GM12873 (cell line): ENCODE measurements at regions not wholly inside any gene's neighbourhood (a gene's known extent, or its start where the extent isn't known, plus 50 kb on each side); places are given as distances from the start of the nearest gene placed in this dataset.

Experiments used
- CTCF ChIP-seq: IDR thresholded peaks from 2 replicates; pipeline ENCODE4 v1.5.1; 2012; ENCODE audit warnings: low read depth, mild to moderate bottlenecking, moderate library complexity, low read length, control low read depth; ENCODE audit not compliant: insufficient read depth; ENCODE audit errors: missing control alignments

- no peak for TF ChIP-seq CTCF
These were observed 487.9 kb downstream of the RFPL4B start for GRCh38 chr6:112835078-112835477.

GRCh38 chr6:112839525-112839961, 492.4 kb downstream of the RFPL4B start:
- no peak for TF ChIP-seq CTCF

GRCh38 chr6:112841553-112842329, 494.6 kb downstream of the RFPL4B start:
- no peak for TF ChIP-seq CTCF

GRCh38 chr6:112842330-112842685, 495.2 kb downstream of the RFPL4B start:
- TF ChIP-seq CTCF = no peak

- TF ChIP-seq CTCF = no peak
These were observed 499.6 kb downstream of the RFPL4B start for GRCh38 chr6:112846681-112847080.

GRCh38 chr6:112851146-112851545, 504.0 kb downstream of the RFPL4B start:
- TF ChIP-seq CTCF = no peak

GRCh38 chr6:112853162-112853561, 506.0 kb downstream of the RFPL4B start:
- no peak for TF ChIP-seq CTCF
